ENCODE measurements at regions not wholly inside any gene's neighbourhood (a gene's known extent, or its start where the extent isn't known, plus 50 kb on each side); places are given as distances from the start of the nearest gene placed in this dataset.

GRCh38 chr10:36198322-36198721 is 556.2 kb upstream of the FZD8 start:
- TF ChIP-seq, protein P1, sequence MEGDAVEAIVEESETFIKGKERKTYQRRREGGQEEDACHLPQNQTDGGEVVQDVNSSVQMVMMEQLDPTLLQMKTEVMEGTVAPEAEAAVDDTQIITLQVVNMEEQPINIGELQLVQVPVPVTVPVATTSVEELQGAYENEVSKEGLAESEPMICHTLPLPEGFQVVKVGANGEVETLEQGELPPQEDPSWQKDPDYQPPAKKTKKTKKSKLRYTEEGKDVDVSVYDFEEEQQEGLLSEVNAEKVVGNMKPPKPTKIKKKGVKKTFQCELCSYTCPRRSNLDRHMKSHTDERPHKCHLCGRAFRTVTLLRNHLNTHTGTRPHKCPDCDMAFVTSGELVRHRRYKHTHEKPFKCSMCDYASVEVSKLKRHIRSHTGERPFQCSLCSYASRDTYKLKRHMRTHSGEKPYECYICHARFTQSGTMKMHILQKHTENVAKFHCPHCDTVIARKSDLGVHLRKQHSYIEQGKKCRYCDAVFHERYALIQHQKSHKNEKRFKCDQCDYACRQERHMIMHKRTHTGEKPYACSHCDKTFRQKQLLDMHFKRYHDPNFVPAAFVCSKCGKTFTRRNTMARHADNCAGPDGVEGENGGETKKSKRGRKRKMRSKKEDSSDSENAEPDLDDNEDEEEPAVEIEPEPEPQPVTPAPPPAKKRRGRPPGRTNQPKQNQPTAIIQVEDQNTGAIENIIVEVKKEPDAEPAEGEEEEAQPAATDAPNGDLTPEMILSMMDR (IDR thresholded peaks at IDR 0.05; ENCODE audit: insufficient read depth, low read depth, low read length), result no peak
- no peak for TF ChIP-seq EZH2 (IDR thresholded peaks at IDR 0.05; ENCODE audit: insufficient read depth, low read length)

All from astrocyte (in vitro differentiated cells and primary cell).